ENCODE measurements at regions not wholly inside any gene's neighbourhood (a gene's known extent, or its start where the extent isn't known, plus 50 kb on each side); places are given as distances from the start of the nearest gene placed in this dataset.
A peak's percentile ranks its signal among the peaks of the same experiment; 100 is the strongest.

GRCh38 chr6:144335311-144335861 is 50.3 kb downstream of the UTRN start:
- DNase-seq: no peak

- no peak for DNase-seq
Measured at GRCh38 chr6:144335914-144336313, 50.8 kb downstream of the UTRN start.

DNA sequence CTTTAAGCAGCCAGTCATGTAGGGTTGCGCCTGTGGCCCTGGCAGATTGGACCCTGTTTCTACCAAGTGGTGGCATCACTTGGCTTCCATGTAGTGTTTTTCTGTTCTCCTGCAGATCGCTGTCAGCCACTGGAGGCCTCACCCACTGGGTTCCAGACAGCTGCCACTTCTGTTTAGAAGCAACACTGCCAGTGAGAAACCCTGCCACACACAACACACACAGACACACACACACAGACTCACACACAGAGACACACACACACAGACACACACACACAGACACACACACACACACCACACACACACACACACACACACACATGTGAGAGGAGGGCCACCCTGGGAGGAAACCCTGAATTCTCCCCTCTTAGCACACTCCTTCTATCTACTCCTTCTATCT is 51.8 kb downstream of the UTRN start:
- no peak for DNase-seq

DNA sequence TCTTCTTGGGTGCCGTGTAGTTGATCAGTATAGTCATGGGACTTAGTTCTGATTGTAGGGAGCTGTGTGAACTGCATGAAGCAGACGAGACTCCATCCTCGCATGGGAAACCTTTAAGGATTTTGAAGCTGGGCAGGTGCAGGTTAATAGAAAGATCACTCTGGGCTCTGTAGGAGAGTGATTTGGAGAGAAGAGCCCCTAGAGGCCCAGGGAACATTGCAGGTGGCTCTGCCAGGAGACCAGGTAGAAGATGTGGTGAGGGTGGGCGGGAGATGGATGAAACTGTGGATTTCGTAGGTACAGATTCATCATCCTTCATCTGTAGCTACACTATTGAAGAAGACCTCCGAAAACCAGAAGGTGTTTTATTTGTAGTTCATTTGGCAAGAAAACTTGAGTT is 53.3 kb downstream of the UTRN start:
- DNase-seq: no peak

DNA sequence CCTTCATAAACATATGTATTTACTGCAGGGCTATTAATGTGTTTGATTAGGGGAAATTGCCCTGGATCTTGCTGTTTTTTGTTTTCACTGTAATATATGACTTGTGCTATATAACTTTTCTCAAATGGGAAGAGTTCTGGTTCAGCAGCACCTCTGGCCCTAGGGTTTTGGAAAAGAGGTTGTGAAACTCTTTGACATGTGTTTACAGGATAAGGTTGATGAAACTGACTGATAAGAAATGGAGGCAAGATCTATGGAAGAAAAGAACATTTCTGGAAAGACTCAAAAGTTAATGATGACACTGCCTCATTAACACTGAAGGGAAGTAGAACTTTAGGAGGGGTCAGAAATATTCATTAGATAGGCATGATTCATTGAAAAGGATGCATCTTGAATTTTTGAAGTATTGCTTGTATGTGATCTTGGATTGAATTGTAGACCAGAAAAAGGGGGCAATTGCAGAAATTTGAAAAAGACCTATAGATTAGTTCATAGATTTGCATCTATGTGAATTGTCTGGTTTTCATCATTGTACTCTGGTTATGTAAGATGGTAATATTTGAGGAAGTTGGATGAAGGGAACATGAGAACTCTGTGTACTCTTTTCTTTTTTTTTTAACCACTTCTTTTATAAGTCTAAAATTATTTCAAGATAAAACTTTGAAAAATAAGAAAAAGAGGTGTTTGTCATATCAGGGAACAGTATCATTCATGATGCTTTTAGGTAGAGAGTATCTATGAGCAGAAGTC is 54.0 kb downstream of the UTRN start:
- no peak for DNase-seq

- no peak for DNase-seq
Measured at GRCh38 chr6:144339859-144340452, 54.8 kb downstream of the UTRN start.

- no peak for DNase-seq
Measured at GRCh38 chr6:144340541-144341371, 55.6 kb downstream of the UTRN start.

- no peak for DNase-seq
Measured at GRCh38 chr6:144341831-144342527, 56.8 kb downstream of the UTRN start.

DNA sequence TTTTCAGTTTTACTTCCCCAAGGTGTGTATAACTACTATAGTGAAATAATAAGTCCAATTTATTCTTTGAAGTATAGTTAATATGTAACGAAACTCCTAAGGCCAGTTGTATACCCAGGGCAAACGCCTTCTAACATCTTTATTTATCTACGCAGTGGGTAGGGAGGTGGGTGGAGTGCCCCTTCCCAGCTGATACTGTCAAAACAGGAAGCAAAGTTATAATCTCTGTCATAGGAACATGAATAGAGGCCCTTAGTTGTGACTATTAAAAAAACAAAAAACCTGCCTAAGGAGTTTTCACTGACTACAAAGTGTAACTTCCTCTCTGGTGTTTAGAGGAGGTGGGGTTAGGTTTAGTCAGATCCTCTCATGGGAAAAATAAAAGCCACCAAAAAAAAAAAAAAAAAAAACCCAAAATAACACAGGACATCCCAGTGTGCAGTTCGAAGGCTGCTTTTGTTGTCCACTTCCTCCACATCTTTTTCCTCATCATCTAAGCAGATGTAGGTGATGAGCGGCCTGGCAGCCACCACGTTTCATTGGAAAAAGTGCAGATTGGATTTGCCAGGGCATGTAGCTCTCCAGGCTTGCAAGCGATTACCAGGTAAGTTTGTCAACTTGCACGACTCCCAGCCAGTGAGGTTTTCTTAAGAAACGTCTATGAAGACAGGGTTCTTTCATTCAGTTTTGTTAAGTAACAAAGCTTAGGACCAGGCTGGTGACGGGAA is 58.7 kb downstream of the UTRN start:
- DNase-seq: peak; percentile 37

- DNase-seq: no peak
Measured at GRCh38 chr6:144344646-144345045, 59.5 kb downstream of the UTRN start.

- no peak for DNase-seq
Measured at GRCh38 chr6:144345451-144345850, 60.3 kb downstream of the UTRN start.

DNA sequence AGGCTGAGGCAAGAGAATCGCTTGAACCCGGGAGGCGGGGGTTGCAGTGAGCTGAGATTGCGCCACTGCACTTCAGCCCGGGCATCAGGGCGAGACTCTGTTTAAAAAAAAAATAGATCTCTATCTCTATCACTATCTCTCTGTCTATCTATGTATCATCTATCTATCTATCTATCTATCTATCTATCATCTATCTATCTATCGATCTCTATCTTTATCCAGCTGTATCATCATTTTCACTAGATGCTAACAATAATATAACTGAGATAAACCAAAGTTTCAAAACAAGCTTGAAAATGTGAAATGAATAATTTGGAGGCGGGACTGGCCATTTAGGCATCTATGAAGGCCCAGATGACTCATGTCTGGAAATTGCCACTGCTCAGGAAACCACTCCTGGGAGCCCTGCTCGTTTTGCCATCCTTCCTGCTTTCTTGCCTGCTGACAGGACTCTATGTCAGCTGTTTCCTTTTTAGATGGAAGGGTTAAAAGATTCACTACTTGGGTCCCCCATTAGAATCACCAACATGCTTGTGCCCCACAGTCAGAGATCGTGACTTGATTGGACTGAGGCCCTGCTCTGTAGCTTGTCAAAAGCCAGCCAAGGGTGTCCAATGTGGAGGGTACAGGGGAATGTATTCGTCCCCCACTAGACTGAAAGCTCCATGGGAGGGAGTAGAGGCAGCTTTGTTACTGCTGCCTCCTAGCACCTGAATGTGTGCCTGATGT is 61.7 kb downstream of the UTRN start:
- no peak for DNase-seq

- no peak for DNase-seq
Measured at GRCh38 chr6:144347448-144347759, 62.3 kb downstream of the UTRN start.

- DNase-seq: no peak
Measured at GRCh38 chr6:144347933-144348332, 62.8 kb downstream of the UTRN start.

DNA sequence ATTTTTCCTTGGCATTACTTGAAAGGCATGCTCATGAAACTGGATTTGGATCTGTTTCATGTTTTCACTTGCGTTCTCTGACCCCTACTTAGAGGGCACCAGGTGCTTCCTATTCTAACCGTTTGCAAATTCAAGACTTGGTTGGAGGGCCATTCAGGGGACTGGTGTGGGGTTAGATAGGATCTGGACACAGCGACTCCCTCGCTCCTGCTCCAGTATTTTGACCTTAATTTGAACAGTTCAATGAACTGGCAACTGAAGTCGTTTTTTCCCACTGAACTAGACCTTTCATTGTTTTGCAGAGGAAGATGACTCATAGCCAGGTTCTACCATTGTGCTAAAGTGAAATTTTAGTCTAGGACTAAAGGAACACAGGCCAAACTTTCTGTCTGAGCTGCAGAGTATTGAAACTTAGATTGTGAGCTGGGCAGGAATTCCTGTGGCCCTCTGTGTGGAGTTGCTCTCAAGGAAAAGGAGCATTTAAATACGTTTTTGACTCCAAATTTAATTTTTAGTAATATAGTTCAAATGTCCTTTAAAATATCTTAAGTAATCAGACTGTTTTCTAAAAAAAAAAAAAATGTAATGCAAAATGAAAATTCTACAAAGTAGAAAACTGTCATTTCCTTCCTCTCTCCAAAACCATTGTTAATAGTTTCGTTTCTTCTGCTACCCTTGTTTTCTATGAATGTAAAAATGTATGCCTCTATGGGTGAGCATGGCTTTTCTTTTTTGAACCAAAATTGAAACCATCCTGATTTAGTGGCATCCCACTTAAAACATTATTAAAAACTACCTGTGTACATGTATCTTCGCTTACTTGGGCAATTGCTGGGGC is 64.8 kb downstream of the UTRN start:
- no peak for DNase-seq

DNA sequence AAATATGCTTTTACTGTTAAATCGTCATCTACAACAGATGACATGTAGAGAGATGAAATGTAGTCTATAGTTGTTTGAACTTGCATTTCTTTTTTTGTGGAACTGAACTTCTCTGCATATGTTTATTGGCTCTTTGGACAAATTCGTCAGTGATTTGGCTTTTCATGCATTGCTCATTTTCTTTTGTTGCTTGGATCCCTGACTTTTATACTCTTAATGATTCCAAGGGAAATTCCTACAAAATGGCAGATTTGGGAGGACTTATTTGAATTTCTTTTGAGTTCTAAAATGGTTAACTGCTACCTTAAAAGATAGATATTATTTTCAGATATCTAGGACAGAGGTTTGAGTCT is 65.4 kb downstream of the UTRN start:
- DNase-seq: no peak

DNA sequence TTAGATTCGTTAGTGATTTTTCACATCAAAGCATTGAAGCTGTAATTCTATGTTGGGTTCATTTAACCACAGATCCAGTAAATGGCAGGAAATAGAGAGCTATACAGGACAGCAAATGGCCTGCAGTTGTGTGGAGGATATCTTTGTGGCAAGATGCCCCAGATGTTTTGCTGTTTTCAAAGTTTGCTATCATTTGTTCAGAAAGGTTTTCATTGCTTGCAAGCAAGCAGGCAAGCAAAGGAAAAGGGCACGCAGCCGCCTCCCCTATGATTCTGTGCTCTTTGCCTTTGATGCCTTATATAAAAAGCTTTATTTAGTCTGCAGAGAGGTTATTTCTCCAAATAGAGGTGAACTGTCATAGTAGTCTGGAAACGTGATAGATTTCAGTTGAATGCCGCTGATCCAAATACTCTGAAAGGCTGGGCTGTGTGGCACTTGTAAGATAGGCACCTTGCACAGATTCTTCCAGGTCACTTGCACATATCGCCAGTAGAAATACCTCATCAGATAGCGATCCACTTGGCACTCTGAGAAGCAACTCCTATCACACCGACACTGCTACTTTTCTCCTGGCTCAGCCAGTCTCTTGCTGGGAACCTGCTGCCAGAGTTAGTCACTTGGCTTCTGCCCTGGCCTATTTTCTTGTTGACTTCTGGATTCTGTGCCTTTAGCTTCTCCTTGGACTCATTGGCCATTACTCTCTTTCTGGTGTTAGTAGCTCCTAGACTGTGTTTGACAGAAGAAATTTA is 66.4 kb downstream of the UTRN start:
- peak; percentile 22 for DNase-seq

DNA sequence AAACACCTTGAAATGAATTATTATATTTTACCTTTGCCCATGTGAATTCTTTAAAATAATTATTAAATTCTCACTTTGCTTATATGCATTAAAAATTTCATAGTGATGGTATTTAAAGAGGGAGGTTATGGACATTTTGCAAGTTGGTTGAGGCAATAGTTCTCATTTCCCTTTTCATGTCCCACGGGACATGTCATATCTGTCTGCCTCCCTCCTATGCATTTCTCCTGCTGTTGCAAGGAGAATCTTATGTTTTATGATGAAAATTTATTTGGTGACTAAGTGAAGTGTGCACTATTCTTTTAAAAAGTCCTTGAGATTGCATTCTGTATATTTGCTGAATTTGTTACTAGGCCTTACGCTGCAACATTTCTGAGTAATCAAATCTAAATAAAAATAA is 67.2 kb downstream of the UTRN start:
- DNase-seq: no peak

- no peak for DNase-seq
Measured at GRCh38 chr6:144353871-144354314, 68.8 kb downstream of the UTRN start.

GRCh38 chr6:144359783-144360182 is 74.6 kb downstream of the UTRN start:
- no peak for DNase-seq

All from activated CD4-positive, alpha-beta T cell treated with anti-CD3 and anti-CD28 coated beads, Interleukin-2, amount 50 U/mL, for 1 hour (primary cell).